A673 (cell line): ENCODE measurements at regions not wholly inside any gene's neighbourhood (a gene's known extent, or its start where the extent isn't known, plus 50 kb on each side); places are given as distances from the start of the nearest gene placed in this dataset.

ENCODE experiments used
- BruUV-seq: library from RNA; stranded (reverse); fragments of 400-500 nt; replicated peaks from 2 replicates; lab custom pipeline; 2021; lab: Mats Ljungman, UMichigan
- CTCF ChIA-PET: fragments of 300-600 bp; sonication (Branson Sonifier 250); formaldehyde crosslinking; loops from one replicate; lab custom pipeline; 2022; ENCODE audit warnings: antibody characterized with exemption; lab: Charles Lee
- POLR2A ChIA-PET: fragments of 300-600 bp; sonication (Branson Sonifier 250); formaldehyde crosslinking; loops from one replicate; lab custom pipeline; 2022; ENCODE audit warnings: antibody characterized with exemption; ENCODE audit not compliant: low non-redundant PET; lab: Charles Lee
- DNase-seq: peaks from one replicate; pipeline ENCODE4 v3.0.0-alpha.2; 2015; ENCODE audit warnings: low spot score
- H3K27ac ChIP-seq: fragments of 200-600 bp; sonication (generic); 2 replicates; pipeline ENCODE4 v1.5.1; 2016; ENCODE audit warnings: mixed run types, low read depth, mild to moderate bottlenecking, mixed read lengths, antibody characterized with exemption, low read length; ENCODE audit not compliant: poor library complexity, severe bottlenecking
- H3K27me3 ChIP-seq: fragments of 200-600 bp; sonication (generic); replicated peaks from 2 replicates; pipeline ENCODE4 v1.6.1; 2017; ENCODE audit warnings: mixed run types, low read depth, mild to moderate bottlenecking, mixed read lengths, antibody characterized with exemption, low read length; ENCODE audit not compliant: insufficient read depth, poor library complexity
- H3K36me3 ChIP-seq: fragments of 200-600 bp; sonication (generic); 2 replicates; pipeline ENCODE4 v1.6.1; 2016; ENCODE audit warnings: mixed run types, mild to moderate bottlenecking, mixed read lengths, antibody characterized with exemption, low read length; ENCODE audit not compliant: insufficient read depth, poor library complexity, severe bottlenecking
- H3K4me1 ChIP-seq: fragments of 200-600 bp; sonication (generic); 2 replicates; pipeline ENCODE4 v1.6.1; 2017; ENCODE audit warnings: mixed run types, mild to moderate bottlenecking, mixed read lengths, antibody characterized with exemption, low read length; ENCODE audit not compliant: insufficient read depth, poor library complexity, severe bottlenecking
- H3K4me3 ChIP-seq: fragments of 200-600 bp; sonication (generic); 2 replicates; pipeline ENCODE4 v1.5.1; 2016; ENCODE audit warnings: low read depth, mixed run types, mild to moderate bottlenecking, mixed read lengths, low read length; ENCODE audit not compliant: poor library complexity, severe bottlenecking
- H3K9me3 ChIP-seq: fragments of 200-600 bp; sonication (generic); 2 replicates; pipeline ENCODE4 v1.6.1; 2016; ENCODE audit warnings: mixed run types, low read depth, mild to moderate bottlenecking, mixed read lengths, antibody characterized with exemption, low read length; ENCODE audit not compliant: poor library complexity, severe bottlenecking
- CTCF ChIP-seq: fragments of 300-800, 200-600 bp; sonication (generic); conservative IDR thresholded peaks from 2 replicates; pipeline ENCODE4 v1.5.1; 2017; ENCODE audit warnings: low read depth, mild to moderate bottlenecking, antibody characterized with exemption, low read length, moderate library complexity, mixed read lengths
- EZH2 ChIP-seq: fragments of 200-600 bp; sonication (generic); IDR thresholded peaks from 2 replicates; pipeline ENCODE4 v1.6.1; 2017; ENCODE audit warnings: borderline replicate concordance, low read depth, mild to moderate bottlenecking, mixed read lengths, antibody characterized with exemption, low read length; ENCODE audit not compliant: poor library complexity, severe bottlenecking
- intact Hi-C: fragments of 100-400 bp; cut with micrococcal nuclease; formaldehyde crosslinking; loops from one replicate; pipeline ENCODE4 v1.10.0; 2022; ENCODE audit not compliant: unreplicated experiment

DNA sequence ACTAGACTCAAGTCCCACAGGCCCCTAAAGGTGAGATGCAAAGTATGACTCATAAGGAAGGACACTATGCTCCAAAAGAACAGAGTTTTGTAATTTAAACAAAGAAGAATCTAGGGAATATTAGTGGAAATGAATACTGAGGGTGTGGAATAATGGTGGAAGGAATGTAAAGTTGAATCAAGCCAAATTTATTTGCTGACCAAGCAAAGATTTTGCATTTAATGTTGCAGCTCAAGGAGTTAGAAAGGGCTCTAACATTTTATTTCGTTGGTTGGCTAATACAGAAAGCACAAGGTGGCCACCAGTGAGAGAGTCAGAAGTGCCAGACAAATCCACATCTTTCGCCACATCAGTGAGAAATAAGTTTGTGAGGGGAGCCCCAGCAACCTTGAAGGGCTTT is 550.3 kb downstream of the FOXG1 start:
- H3K4me1 ChIP-seq: no peaks in the 10 kb centered on the region
- DNase-seq: no peak
- POLR2A ChIA-PET: no interaction called here
- no peaks in the 10 kb centered on the region for H3K9me3 ChIP-seq
- TF ChIP-seq EZH2 (no peak), CTCF (no peak)
- BruUV-seq: no TSS peak
- intact Hi-C loops: no loop called here
- peaks cover under 1% of the 10 kb centered on the region for H3K27me3 ChIP-seq
- H3K36me3 ChIP-seq: no peaks in the 10 kb centered on the region
- no peak overlapping the region for H3K27ac ChIP-seq
- H3K4me3 ChIP-seq: no peak overlapping the region
- CTCF ChIA-PET: no interaction called here

- Histone ChIP-seq H3K4me1 (no peaks in the 10 kb centered on the region), H3K36me3 (no peaks in the 10 kb centered on the region), H3K27me3 (no peaks in the 10 kb centered on the region), H3K27ac (no peak overlapping the region), H3K4me3 (no peak overlapping the region), H3K9me3 (no peaks in the 10 kb centered on the region)
- CTCF ChIA-PET: no interaction called here
- no TSS peak for BruUV-seq
- POLR2A ChIA-PET: no interaction called here
- no peak for TF ChIP-seq EZH2
- no peak for TF ChIP-seq CTCF
- no peak for DNase-seq
- intact Hi-C loops: no loop called here
Measured at GRCh38 chr14:29317423-29317822, 550.8 kb downstream of the FOXG1 start.

GRCh38 chr14:29320286-29320685 is 553.7 kb downstream of the FOXG1 start:
- H3K4me3 ChIP-seq: no peak overlapping the region
- intact Hi-C loops: no loop called here
- no TSS peak for BruUV-seq
- no peaks in the 10 kb centered on the region for H3K27me3 ChIP-seq
- ChIA-PET CTCF (no interaction called here), POLR2A (no interaction called here)
- H3K4me1 ChIP-seq: no peaks in the 10 kb centered on the region
- H3K36me3 ChIP-seq: no peaks in the 10 kb centered on the region
- no peaks in the 10 kb centered on the region for H3K9me3 ChIP-seq
- TF ChIP-seq CTCF (no peak), EZH2 (no peak)
- DNase-seq: peak; percentile 15
- H3K27ac ChIP-seq: no peak overlapping the region
